ENCODE measurements at regions not wholly inside any gene's neighbourhood (a gene's known extent, or its start where the extent isn't known, plus 50 kb on each side); places are given as distances from the start of the nearest gene placed in this dataset.

DNA sequence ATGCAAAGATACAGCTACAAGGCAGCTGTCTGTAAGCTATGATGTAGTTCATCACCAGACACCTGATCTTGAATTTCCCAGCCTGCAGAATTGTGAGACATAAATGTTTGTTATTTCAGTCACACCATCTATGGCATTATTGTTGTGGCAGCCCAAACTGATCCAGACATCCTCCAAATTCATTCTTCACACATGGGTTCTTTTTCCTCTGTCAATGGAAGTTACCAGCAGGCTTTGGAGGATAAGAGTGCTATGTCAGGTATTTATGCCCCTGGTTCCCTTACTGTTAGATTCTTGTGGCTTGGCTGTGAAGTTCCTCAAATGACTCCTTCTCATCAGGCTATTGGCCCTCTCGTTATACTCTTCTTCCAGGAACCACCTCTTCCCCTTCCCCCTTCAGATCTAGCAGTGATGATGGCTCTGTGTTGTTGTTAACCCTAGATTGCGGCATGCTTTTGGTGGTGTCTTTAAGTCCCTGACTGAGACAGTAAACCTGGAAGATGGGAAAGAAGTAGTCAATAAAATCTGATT lies 91.0 kb upstream of the CHMP2B start:
- Histone ChIP-seq H3K4me2 (ENCODE audit: insufficient read depth, low read length) (no peak overlapping the region), H3K27me3 (ENCODE audit: insufficient read depth, low read length) (no peaks in the 10 kb centered on the region), H4K20me1 (ENCODE audit: insufficient read depth, low read length) (no peaks in the 10 kb centered on the region), H3K4me3 (ENCODE audit: insufficient read depth, low read length) (no peak overlapping the region), H3K27ac (ENCODE audit: low read depth, low read length) (no peak overlapping the region), H3K9me3 (ENCODE audit: low read depth, low read length) (peaks cover 2% of the 10 kb centered on the region), H3K36me3 (ENCODE audit: insufficient read depth, low read length) (no peaks in the 10 kb centered on the region), H2AFZ (ENCODE audit: low read length) (no peak overlapping the region), H3K4me1 (ENCODE audit: insufficient read depth, low read length) (no peaks in the 10 kb centered on the region), H3K79me2 (ENCODE audit: insufficient read depth, low read length) (no peaks in the 10 kb centered on the region)
- DNase-seq (ENCODE audit: insufficient read length, low spot score, missing footprints), result no peak
- TF ChIP-seq, protein P1, sequence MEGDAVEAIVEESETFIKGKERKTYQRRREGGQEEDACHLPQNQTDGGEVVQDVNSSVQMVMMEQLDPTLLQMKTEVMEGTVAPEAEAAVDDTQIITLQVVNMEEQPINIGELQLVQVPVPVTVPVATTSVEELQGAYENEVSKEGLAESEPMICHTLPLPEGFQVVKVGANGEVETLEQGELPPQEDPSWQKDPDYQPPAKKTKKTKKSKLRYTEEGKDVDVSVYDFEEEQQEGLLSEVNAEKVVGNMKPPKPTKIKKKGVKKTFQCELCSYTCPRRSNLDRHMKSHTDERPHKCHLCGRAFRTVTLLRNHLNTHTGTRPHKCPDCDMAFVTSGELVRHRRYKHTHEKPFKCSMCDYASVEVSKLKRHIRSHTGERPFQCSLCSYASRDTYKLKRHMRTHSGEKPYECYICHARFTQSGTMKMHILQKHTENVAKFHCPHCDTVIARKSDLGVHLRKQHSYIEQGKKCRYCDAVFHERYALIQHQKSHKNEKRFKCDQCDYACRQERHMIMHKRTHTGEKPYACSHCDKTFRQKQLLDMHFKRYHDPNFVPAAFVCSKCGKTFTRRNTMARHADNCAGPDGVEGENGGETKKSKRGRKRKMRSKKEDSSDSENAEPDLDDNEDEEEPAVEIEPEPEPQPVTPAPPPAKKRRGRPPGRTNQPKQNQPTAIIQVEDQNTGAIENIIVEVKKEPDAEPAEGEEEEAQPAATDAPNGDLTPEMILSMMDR (IDR thresholded peaks at IDR 0.05; ENCODE audit: extremely low read depth, low read depth, low read length), result no peak

DNA sequence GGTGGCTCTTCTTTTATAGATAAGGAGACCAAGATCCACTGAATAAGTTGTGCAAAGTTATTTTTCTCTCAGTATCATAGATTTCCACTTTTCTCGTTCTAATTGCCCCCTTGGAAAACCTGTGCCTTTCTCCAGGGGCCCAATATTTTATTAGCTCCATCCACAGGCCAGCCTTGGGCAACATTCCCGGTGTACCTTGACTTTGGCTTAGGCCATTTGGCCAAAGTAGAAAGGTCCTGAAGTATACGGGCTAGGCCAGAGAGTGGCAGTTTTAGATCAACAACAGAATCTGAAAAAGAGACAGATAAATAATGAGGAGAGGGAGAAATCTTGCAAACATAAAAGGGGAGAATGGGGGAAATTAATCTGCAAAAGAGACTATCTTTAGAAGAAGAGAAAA lies 91.7 kb upstream of the CHMP2B start:
- TF ChIP-seq, protein P1 (IDR thresholded peaks at IDR 0.05; ENCODE audit: extremely low read depth, low read depth, low read length), result no peak
- H3K4me1 ChIP-seq (ENCODE audit: insufficient read depth, low read length), result no peaks in the 10 kb centered on the region

DNA sequence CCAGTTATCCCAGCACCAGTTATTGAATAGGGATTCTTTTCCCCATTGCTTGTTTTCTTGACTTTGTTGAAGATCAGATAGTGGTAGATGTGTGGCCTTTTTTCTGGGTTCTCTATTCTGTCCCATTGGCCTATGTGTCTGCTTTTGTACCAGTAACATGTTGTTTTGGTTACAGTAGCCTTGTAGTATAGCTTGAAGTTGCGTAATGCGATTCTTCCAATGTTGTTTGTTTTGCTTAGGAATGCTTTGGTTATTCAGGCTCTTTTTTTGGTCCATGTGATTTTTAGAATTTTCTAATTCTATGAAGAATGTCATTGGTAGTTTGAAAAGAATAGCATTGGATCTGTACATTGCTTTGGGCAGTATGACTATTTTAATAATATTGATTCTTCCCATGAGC lies 94.3 kb upstream of the CHMP2B start:
- TF ChIP-seq, protein P1 (IDR thresholded peaks at IDR 0.05; ENCODE audit: extremely low read depth, low read depth, low read length), result no peak
- Histone ChIP-seq H3K4me1 (ENCODE audit: insufficient read depth, low read length) (no peaks in the 10 kb centered on the region), H3K27ac (ENCODE audit: low read depth, low read length) (no peak overlapping the region), H3K4me3 (ENCODE audit: insufficient read depth, low read length) (no peak overlapping the region), H3K36me3 (ENCODE audit: insufficient read depth, low read length) (no peaks in the 10 kb centered on the region), H3K4me2 (ENCODE audit: insufficient read depth, low read length) (no peak overlapping the region), H3K79me2 (ENCODE audit: insufficient read depth, low read length) (no peaks in the 10 kb centered on the region), H3K9me3 (ENCODE audit: low read depth, low read length) (no peaks in the 10 kb centered on the region), H4K20me1 (ENCODE audit: insufficient read depth, low read length) (no peaks in the 10 kb centered on the region), H3K27me3 (ENCODE audit: insufficient read depth, low read length) (no peaks in the 10 kb centered on the region), H2AFZ (ENCODE audit: low read length) (no peak overlapping the region)
- DNase-seq (ENCODE audit: insufficient read length, low spot score, missing footprints), result no peak

More for the DNA sequence above, 91.7 kb upstream of the CHMP2B start:
- H4K20me1 ChIP-seq (ENCODE audit: insufficient read depth, low read length), result no peaks in the 10 kb centered on the region
- H3K9me3 ChIP-seq (ENCODE audit: low read depth, low read length), result no peaks in the 10 kb centered on the region
- no peaks in the 10 kb centered on the region for H3K36me3 ChIP-seq (ENCODE audit: insufficient read depth, low read length)
- no peaks in the 10 kb centered on the region for H3K27me3 ChIP-seq (ENCODE audit: insufficient read depth, low read length)
- H3K4me2 ChIP-seq (ENCODE audit: insufficient read depth, low read length), result no peak overlapping the region
- DNase-seq (ENCODE audit: insufficient read length, low spot score, missing footprints), result no peak
- no peak overlapping the region for H2AFZ ChIP-seq (ENCODE audit: low read length)
- no peak overlapping the region for H3K27ac ChIP-seq (ENCODE audit: low read depth, low read length)
- H3K4me3 ChIP-seq (ENCODE audit: insufficient read depth, low read length), result no peak overlapping the region
- no peaks in the 10 kb centered on the region for H3K79me2 ChIP-seq (ENCODE audit: insufficient read depth, low read length)

DNA sequence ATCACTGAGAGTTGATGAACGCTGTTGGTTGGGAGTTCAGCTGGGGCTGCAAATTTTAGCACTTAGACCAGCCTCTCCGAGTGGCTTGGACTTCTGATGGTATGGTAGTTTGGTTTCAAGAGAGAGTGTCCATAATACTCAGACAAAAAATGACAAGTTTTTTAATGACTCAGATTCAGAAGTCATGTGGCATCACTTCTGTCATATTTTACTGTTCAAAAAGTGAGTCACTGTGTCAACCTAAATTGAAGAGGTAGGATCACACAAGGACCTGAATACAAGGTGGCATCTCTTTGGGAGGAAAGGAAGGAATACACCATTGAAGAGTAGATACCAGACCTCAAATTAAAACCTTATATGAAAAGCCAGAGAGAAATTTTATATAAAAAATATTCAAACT lies 99.1 kb upstream of the CHMP2B start:
- H3K4me3 ChIP-seq (ENCODE audit: insufficient read depth, low read length), result no peak overlapping the region
- H4K20me1 ChIP-seq (ENCODE audit: insufficient read depth, low read length), result no peaks in the 10 kb centered on the region
- H3K4me2 ChIP-seq (ENCODE audit: insufficient read depth, low read length), result no peak overlapping the region
- H3K27me3 ChIP-seq (ENCODE audit: insufficient read depth, low read length), result no peaks in the 10 kb centered on the region
- no peaks in the 10 kb centered on the region for H3K4me1 ChIP-seq (ENCODE audit: insufficient read depth, low read length)
- H3K27ac ChIP-seq (ENCODE audit: low read depth, low read length), result no peak overlapping the region
- no peaks in the 10 kb centered on the region for H3K9me3 ChIP-seq (ENCODE audit: low read depth, low read length)
- no peak overlapping the region for H2AFZ ChIP-seq (ENCODE audit: low read length)
- H3K79me2 ChIP-seq (ENCODE audit: insufficient read depth, low read length), result no peaks in the 10 kb centered on the region
- no peaks in the 10 kb centered on the region for H3K36me3 ChIP-seq (ENCODE audit: insufficient read depth, low read length)
- DNase-seq (ENCODE audit: insufficient read length, low spot score, missing footprints), result no peak
- TF ChIP-seq, protein P1 (IDR thresholded peaks at IDR 0.05; ENCODE audit: extremely low read depth, low read depth, low read length), result no peak
